ENCODE measurements at regions not wholly inside any gene's neighbourhood (a gene's known extent, or its start where the extent isn't known, plus 50 kb on each side); places are given as distances from the start of the nearest gene placed in this dataset.

- H3K79me2 ChIP-seq, result no peaks in the 10 kb centered on the region
- H2AFZ ChIP-seq, result no peak overlapping the region
- H3K4me1 ChIP-seq, result no peaks in the 10 kb centered on the region
- H3K4me3 ChIP-seq (ENCODE audit: low read depth, low read length), result no peak overlapping the region
- H3K9ac ChIP-seq, result no peak overlapping the region
- no peaks in the 10 kb centered on the region for H3K27me3 ChIP-seq (ENCODE audit: control insufficient read depth, insufficient read depth, low read length)
- no peak overlapping the region for H3K4me2 ChIP-seq (ENCODE audit: low read length)
- H3K36me3 ChIP-seq (ENCODE audit: control insufficient read depth, insufficient read depth, low read length), result no peaks in the 10 kb centered on the region
- no peak for TF ChIP-seq CTCF (IDR thresholded peaks at IDR 0.05)
- H3K27ac ChIP-seq, result no peak overlapping the region
- H3K9me3 ChIP-seq (ENCODE audit: control insufficient read depth, low read length), result no peaks in the 10 kb centered on the region
These were observed 88.9 kb upstream of the NRXN3 start for GRCh38 chr14:78081245-78081644.

GRCh38 chr14:78083837-78084236 lies 86.3 kb upstream of the NRXN3 start:
- H3K9me3 ChIP-seq (ENCODE audit: control insufficient read depth, low read length), result no peaks in the 10 kb centered on the region
- no peak overlapping the region for H2AFZ ChIP-seq
- H3K4me1 ChIP-seq, result no peaks in the 10 kb centered on the region
- no peak overlapping the region for H3K4me2 ChIP-seq (ENCODE audit: low read length)
- no peak overlapping the region for H3K4me3 ChIP-seq (ENCODE audit: low read depth, low read length)
- no peaks in the 10 kb centered on the region for H3K79me2 ChIP-seq
- H3K27me3 ChIP-seq (ENCODE audit: control insufficient read depth, insufficient read depth, low read length), result no peaks in the 10 kb centered on the region
- TF ChIP-seq CTCF (IDR thresholded peaks at IDR 0.05), result no peak
- H3K27ac ChIP-seq, result no peak overlapping the region
- no peaks in the 10 kb centered on the region for H3K36me3 ChIP-seq (ENCODE audit: control insufficient read depth, insufficient read depth, low read length)
- no peak overlapping the region for H3K9ac ChIP-seq

GRCh38 chr14:78086342-78086741 lies 83.8 kb upstream of the NRXN3 start:
- no peaks in the 10 kb centered on the region for H3K4me1 ChIP-seq
- no peak overlapping the region for H3K9ac ChIP-seq
- no peak overlapping the region for H3K4me2 ChIP-seq (ENCODE audit: low read length)

GRCh38 chr14:78088916-78089315 lies 81.3 kb upstream of the NRXN3 start:
- Histone ChIP-seq H3K27ac (no peak overlapping the region), H3K4me3 (ENCODE audit: low read depth, low read length) (no peak overlapping the region), H3K4me2 (ENCODE audit: low read length) (no peak overlapping the region), H2AFZ (no peak overlapping the region), H3K79me2 (no peaks in the 10 kb centered on the region), H3K36me3 (ENCODE audit: control insufficient read depth, insufficient read depth, low read length) (no peaks in the 10 kb centered on the region), H3K4me1 (no peaks in the 10 kb centered on the region), H3K9ac (no peak overlapping the region), H3K9me3 (ENCODE audit: control insufficient read depth, low read length) (no peaks in the 10 kb centered on the region), H3K27me3 (ENCODE audit: control insufficient read depth, insufficient read depth, low read length) (no peaks in the 10 kb centered on the region)
- TF ChIP-seq CTCF (IDR thresholded peaks at IDR 0.05), result no peak

More at GRCh38 chr14:78086342-78086741, 83.8 kb upstream of the NRXN3 start:
- H3K27ac ChIP-seq, result no peak overlapping the region
- H3K36me3 ChIP-seq (ENCODE audit: control insufficient read depth, insufficient read depth, low read length), result no peaks in the 10 kb centered on the region
- no peak overlapping the region for H3K4me3 ChIP-seq (ENCODE audit: low read depth, low read length)
- no peaks in the 10 kb centered on the region for H3K79me2 ChIP-seq
- TF ChIP-seq CTCF (IDR thresholded peaks at IDR 0.05), result no peak
- no peaks in the 10 kb centered on the region for H3K27me3 ChIP-seq (ENCODE audit: control insufficient read depth, insufficient read depth, low read length)
- no peak overlapping the region for H2AFZ ChIP-seq
- H3K9me3 ChIP-seq (ENCODE audit: control insufficient read depth, low read length), result no peaks in the 10 kb centered on the region

GRCh38 chr14:78090864-78091263 lies 79.3 kb upstream of the NRXN3 start:
- no peaks in the 10 kb centered on the region for H3K36me3 ChIP-seq (ENCODE audit: control insufficient read depth, insufficient read depth, low read length)
- H3K4me1 ChIP-seq, result no peaks in the 10 kb centered on the region
- no peaks in the 10 kb centered on the region for H3K9me3 ChIP-seq (ENCODE audit: control insufficient read depth, low read length)
- TF ChIP-seq CTCF (IDR thresholded peaks at IDR 0.05), result no peak
- no peaks in the 10 kb centered on the region for H3K79me2 ChIP-seq
- H3K9ac ChIP-seq, result no peak overlapping the region
- H3K4me3 ChIP-seq (ENCODE audit: low read depth, low read length), result no peak overlapping the region
- no peak overlapping the region for H3K4me2 ChIP-seq (ENCODE audit: low read length)
- H3K27me3 ChIP-seq (ENCODE audit: control insufficient read depth, insufficient read depth, low read length), result no peaks in the 10 kb centered on the region
- H3K27ac ChIP-seq, result no peak overlapping the region
- H2AFZ ChIP-seq, result no peak overlapping the region

All from parathyroid adenoma (tissue), 2 donors.